GM23338 (cell line): ENCODE measurements at regions not wholly inside any gene's neighbourhood (a gene's known extent, or its start where the extent isn't known, plus 50 kb on each side); places are given as distances from the start of the nearest gene placed in this dataset.

Experiments used
- ATAC-seq: fragments of 200-7000 bp; cut with Tn5 transposase; 3 replicates; pipeline ENCODE4 v1.9.1; 2020
- DNase-seq: peaks from one replicate; pipeline ENCODE4 v3.0.0-alpha.2; 2015; ENCODE audit warnings: low spot score
- H2AFZ ChIP-seq: fragments of 200-600 bp; sonication (generic); 2 replicates; pipeline ENCODE4 v1.8.0; 2016; ENCODE audit warnings: antibody characterized with exemption, mild to moderate bottlenecking, moderate library complexity
- H3F3A ChIP-seq: fragments of 200-600 bp; sonication (generic); replicated peaks from 2 replicates; pipeline ENCODE4 v1.8.0; 2017; ENCODE audit warnings: antibody characterized with exemption, mixed run types, low read depth
- H3K27ac ChIP-seq: fragments of 200-600 bp; sonication (generic); 2 replicates; pipeline ENCODE4 v1.6.1; 2016; ENCODE audit warnings: low read depth
- H3K27me3 ChIP-seq: fragments of 200-600 bp; sonication (generic); 2 replicates; pipeline ENCODE4 v1.8.0; 2016; ENCODE audit warnings: mild to moderate bottlenecking, mixed run types, moderate library complexity; ENCODE audit not compliant: insufficient read depth
- H3K36me3 ChIP-seq: fragments of 200-600 bp; sonication (generic); 2 replicates; pipeline ENCODE4 v1.8.0; 2016; ENCODE audit warnings: mild to moderate bottlenecking; ENCODE audit not compliant: insufficient read depth
- H3K4me1 ChIP-seq: fragments of 200-600 bp; sonication (generic); 2 replicates; pipeline ENCODE4 v1.8.0; 2016; ENCODE audit warnings: mild to moderate bottlenecking, moderate library complexity; ENCODE audit not compliant: insufficient read depth
- H3K4me2 ChIP-seq: fragments of 200-600 bp; sonication (generic); 2 replicates; pipeline ENCODE4 v1.7.1; 2017; ENCODE audit warnings: mixed run types
- H3K4me3 ChIP-seq: fragments of 200-600 bp; sonication (generic); 2 replicates; pipeline ENCODE4 v1.6.1; 2016; ENCODE audit warnings: mixed run types
- H3K79me2 ChIP-seq: fragments of 200-600 bp; sonication (generic); replicated peaks from 2 replicates; pipeline ENCODE4 v1.8.0; 2017; ENCODE audit warnings: mild to moderate bottlenecking; ENCODE audit not compliant: insufficient read depth
- H3K9me2 ChIP-seq: fragments of 200-600 bp; sonication (generic); 2 replicates; pipeline ENCODE4 v1.8.0; 2017; ENCODE audit not compliant: insufficient read depth
- H4K20me1 ChIP-seq: fragments of 200-600 bp; sonication (generic); replicated peaks from 2 replicates; pipeline ENCODE4 v1.8.0; 2017; ENCODE audit warnings: mild to moderate bottlenecking; ENCODE audit not compliant: insufficient read depth
- H3K27ac Mint-ChIP-seq: 2 replicates; pipeline ENCODE4 v1.8.0; 2020; ENCODE audit warnings: inconsistent platforms, mild to moderate bottlenecking, moderate library complexity, mixed read lengths
- H3K27me3 Mint-ChIP-seq: 3 replicates; pipeline ENCODE4 v1.8.0; 2022; ENCODE audit warnings: low read depth, mild to moderate bottlenecking, moderate library complexity, mixed read lengths, inconsistent platforms; ENCODE audit not compliant: insufficient read depth, poor library complexity
- H3K36me3 Mint-ChIP-seq: 3 replicates; pipeline ENCODE4 v1.8.0; 2021; ENCODE audit warnings: low read depth, mild to moderate bottlenecking, inconsistent platforms, moderate library complexity, mixed read lengths
- H3K4me1 Mint-ChIP-seq: 3 replicates; pipeline ENCODE4 v1.8.0; 2020; ENCODE audit warnings: mild to moderate bottlenecking, inconsistent platforms, mixed read lengths
- H3K4me3 Mint-ChIP-seq: 3 replicates; pipeline ENCODE4 v1.8.0; 2021; ENCODE audit warnings: moderate library complexity, mild to moderate bottlenecking, inconsistent platforms, mixed read lengths
- H3K9me3 Mint-ChIP-seq: 3 replicates; pipeline ENCODE4 v1.8.0; 2020; ENCODE audit warnings: moderate library complexity, mild to moderate bottlenecking, inconsistent platforms, mixed read lengths
- CREB1 ChIP-seq: fragments of 250-450 bp; sonication (Bioruptor Pico); IDR thresholded peaks from 2 replicates; pipeline ENCODE4 v1.5.0; 2020; ENCODE audit warnings: low read depth, mild to moderate bottlenecking, moderate library complexity
- EZH2 ChIP-seq: fragments of 200-600 bp; sonication (generic); IDR thresholded peaks from one replicate; pipeline ENCODE4 v1.8.0; 2017; ENCODE audit warnings: antibody characterized with exemption, mild to moderate bottlenecking, low read depth; ENCODE audit not compliant: unreplicated experiment
- EZH2phosphoT487 ChIP-seq: fragments of 200-600 bp; sonication (generic); IDR thresholded peaks from one replicate; pipeline ENCODE4 v1.8.1; 2018; ENCODE audit warnings: antibody characterized with exemption; ENCODE audit not compliant: unreplicated experiment
- JUNB ChIP-seq: IDR thresholded peaks from one replicate; pipeline ENCODE4 v1.6.1; 2016; ENCODE audit warnings: antibody characterized with exemption; ENCODE audit not compliant: unreplicated experiment
- NANOG ChIP-seq: IDR thresholded peaks from 2 replicates; pipeline ENCODE4 v1.6.1; 2016; ENCODE audit warnings: antibody characterized with exemption, borderline replicate concordance
- POLR2AphosphoS5 ChIP-seq: IDR thresholded peaks from 2 replicates; pipeline ENCODE4 v1.6.1; 2016; ENCODE audit warnings: antibody characterized with exemption, low read depth
- REST ChIP-seq: IDR thresholded peaks from one replicate; pipeline ENCODE4 v1.6.1; 2018; ENCODE audit warnings: antibody characterized with exemption; ENCODE audit not compliant: unreplicated experiment
- STAT1 ChIP-seq: IDR thresholded peaks from one replicate; pipeline ENCODE4 v1.6.1; 2016; ENCODE audit warnings: antibody characterized with exemption; ENCODE audit not compliant: unreplicated experiment
- ZNF114 ChIP-seq: fragments of 250-450 bp; sonication (Bioruptor Pico); IDR thresholded peaks from 2 replicates; pipeline ENCODE4 v1.5.0; 2020; ENCODE audit warnings: mild to moderate bottlenecking, moderate library complexity
- ZNF331 ChIP-seq: fragments of 250-450 bp; sonication (Bioruptor Pico); IDR thresholded peaks from 2 replicates; pipeline ENCODE4 v1.5.0; 2020; ENCODE audit warnings: low read depth, mild to moderate bottlenecking, moderate library complexity
- TF ChIP-seq, protein P1 (sequence below): fragments of 250-450 bp; sonication (Bioruptor Pico); IDR thresholded peaks from 2 replicates; pipeline ENCODE4 v1.5.0; 2020; ENCODE audit warnings: mild to moderate bottlenecking, moderate library complexity
- TF ChIP-seq, protein P2 (sequence below): IDR thresholded peaks from 2 replicates; pipeline ENCODE4 v1.6.1; 2016; ENCODE audit warnings: antibody characterized with exemption
- TF ChIP-seq, protein P3 (sequence below), 2 experiments: fragments of 200-600 bp in 1 of 2; sonication (generic) in 1 of 2; conservative IDR thresholded peaks; 2 replicates each; pipeline versions ENCODE4 v1.5.1 to v1.6.1; 2016 to 2017; ENCODE audit warnings: antibody characterized with exemption in 2 of 2, low read depth in 2 of 2, mild to moderate bottlenecking in 2 of 2, moderate library complexity in 1 of 2

- Mint-ChIP-seq H3K9me3 (no peaks in the 10 kb centered on the region), H3K27ac (no peak overlapping the region), H3K27me3 (peaks cover 6% of the 10 kb centered on the region), H3K36me3 (no peaks in the 10 kb centered on the region), H3K4me3 (no peak overlapping the region), H3K4me1 (peaks cover 7% of the 10 kb centered on the region)
- Histone ChIP-seq H3K9me2 (no peaks in the 10 kb centered on the region), H3K4me3 (no peak overlapping the region), H3K79me2 (no peaks in the 10 kb centered on the region), H2AFZ (no peak overlapping the region), H3K27ac (no peak overlapping the region), H3K27me3 (no peaks in the 10 kb centered on the region), H3K4me1 (peaks cover 4% of the 10 kb centered on the region; the same call in 1 of the 2 replicates), H4K20me1 (no peaks in the 10 kb centered on the region), H3F3A (no peaks in the 10 kb centered on the region), H3K4me2 (no peak overlapping the region), H3K36me3 (no peaks in the 10 kb centered on the region)
- ATAC-seq, result no peak
- no peak for DNase-seq
- no peak for TF ChIP-seq POLR2AphosphoS5
- TF ChIP-seq, protein P1, sequence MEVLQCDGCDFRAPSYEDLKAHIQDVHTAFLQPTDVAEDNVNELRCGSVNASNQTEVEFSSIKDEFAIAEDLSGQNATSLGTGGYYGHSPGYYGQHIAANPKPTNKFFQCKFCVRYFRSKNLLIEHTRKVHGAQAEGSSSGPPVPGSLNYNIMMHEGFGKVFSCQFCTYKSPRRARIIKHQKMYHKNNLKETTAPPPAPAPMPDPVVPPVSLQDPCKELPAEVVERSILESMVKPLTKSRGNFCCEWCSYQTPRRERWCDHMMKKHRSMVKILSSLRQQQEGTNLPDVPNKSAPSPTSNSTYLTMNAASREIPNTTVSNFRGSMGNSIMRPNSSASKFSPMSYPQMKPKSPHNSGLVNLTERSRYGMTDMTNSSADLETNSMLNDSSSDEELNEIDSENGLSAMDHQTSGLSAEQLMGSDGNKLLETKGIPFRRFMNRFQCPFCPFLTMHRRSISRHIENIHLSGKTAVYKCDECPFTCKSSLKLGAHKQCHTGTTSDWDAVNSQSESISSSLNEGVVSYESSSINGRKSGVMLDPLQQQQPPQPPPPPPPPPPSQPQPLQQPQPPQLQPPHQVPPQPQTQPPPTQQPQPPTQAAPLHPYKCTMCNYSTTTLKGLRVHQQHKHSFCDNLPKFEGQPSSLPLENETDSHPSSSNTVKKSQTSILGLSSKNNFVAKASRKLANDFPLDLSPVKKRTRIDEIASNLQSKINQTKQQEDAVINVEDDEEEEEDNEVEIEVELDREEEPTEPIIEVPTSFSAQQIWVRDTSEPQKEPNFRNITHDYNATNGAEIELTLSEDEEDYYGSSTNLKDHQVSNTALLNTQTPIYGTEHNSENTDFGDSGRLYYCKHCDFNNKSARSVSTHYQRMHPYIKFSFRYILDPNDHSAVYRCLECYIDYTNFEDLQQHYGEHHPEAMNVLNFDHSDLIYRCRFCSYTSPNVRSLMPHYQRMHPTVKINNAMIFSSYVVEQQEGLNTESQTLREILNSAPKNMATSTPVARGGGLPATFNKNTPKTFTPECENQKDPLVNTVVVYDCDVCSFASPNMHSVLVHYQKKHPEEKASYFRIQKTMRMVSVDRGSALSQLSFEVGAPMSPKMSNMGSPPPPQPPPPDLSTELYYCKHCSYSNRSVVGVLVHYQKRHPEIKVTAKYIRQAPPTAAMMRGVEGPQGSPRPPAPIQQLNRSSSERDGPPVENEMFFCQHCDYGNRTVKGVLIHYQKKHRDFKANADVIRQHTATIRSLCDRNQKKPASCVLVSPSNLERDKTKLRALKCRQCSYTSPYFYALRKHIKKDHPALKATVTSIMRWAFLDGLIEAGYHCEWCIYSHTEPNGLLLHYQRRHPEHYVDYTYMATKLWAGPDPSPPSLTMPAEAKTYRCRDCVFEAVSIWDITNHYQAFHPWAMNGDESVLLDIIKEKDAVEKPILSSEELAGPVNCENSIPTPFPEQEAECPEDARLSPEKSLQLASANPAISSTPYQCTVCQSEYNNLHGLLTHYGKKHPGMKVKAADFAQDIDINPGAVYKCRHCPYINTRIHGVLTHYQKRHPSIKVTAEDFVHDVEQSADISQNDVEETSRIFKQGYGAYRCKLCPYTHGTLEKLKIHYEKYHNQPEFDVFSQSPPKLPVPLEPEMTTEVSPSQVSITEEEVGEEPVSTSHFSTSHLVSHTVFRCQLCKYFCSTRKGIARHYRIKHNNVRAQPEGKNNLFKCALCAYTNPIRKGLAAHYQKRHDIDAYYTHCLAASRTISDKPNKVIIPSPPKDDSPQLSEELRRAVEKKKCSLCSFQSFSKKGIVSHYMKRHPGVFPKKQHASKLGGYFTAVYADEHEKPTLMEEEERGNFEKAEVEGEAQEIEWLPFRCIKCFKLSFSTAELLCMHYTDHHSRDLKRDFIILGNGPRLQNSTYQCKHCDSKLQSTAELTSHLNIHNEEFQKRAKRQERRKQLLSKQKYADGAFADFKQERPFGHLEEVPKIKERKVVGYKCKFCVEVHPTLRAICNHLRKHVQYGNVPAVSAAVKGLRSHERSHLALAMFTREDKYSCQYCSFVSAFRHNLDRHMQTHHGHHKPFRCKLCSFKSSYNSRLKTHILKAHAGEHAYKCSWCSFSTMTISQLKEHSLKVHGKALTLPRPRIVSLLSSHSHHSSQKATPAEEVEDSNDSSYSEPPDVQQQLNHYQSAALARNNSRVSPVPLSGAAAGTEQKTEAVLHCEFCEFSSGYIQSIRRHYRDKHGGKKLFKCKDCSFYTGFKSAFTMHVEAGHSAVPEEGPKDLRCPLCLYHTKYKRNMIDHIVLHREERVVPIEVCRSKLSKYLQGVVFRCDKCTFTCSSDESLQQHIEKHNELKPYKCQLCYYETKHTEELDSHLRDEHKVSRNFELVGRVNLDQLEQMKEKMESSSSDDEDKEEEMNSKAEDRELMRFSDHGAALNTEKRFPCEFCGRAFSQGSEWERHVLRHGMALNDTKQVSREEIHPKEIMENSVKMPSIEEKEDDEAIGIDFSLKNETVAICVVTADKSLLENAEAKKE (CRISPR knock-in tag), result no peak
- TF ChIP-seq ZNF331 (CRISPR knock-in tag), result no peak
- TF ChIP-seq, protein P2, sequence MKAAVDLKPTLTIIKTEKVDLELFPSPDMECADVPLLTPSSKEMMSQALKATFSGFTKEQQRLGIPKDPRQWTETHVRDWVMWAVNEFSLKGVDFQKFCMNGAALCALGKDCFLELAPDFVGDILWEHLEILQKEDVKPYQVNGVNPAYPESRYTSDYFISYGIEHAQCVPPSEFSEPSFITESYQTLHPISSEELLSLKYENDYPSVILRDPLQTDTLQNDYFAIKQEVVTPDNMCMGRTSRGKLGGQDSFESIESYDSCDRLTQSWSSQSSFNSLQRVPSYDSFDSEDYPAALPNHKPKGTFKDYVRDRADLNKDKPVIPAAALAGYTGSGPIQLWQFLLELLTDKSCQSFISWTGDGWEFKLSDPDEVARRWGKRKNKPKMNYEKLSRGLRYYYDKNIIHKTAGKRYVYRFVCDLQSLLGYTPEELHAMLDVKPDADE, result no peak
- no peak for TF ChIP-seq STAT1
- TF ChIP-seq EZH2phosphoT487, result no peak
- no peak for TF ChIP-seq REST
- TF ChIP-seq CREB1 (CRISPR knock-in tag), result no peak
- TF ChIP-seq EZH2, result no peak
- no peak for TF ChIP-seq NANOG
- TF ChIP-seq JUNB, result no peak
- TF ChIP-seq ZNF114 (CRISPR knock-in tag), result no peak
- TF ChIP-seq, protein P3, sequence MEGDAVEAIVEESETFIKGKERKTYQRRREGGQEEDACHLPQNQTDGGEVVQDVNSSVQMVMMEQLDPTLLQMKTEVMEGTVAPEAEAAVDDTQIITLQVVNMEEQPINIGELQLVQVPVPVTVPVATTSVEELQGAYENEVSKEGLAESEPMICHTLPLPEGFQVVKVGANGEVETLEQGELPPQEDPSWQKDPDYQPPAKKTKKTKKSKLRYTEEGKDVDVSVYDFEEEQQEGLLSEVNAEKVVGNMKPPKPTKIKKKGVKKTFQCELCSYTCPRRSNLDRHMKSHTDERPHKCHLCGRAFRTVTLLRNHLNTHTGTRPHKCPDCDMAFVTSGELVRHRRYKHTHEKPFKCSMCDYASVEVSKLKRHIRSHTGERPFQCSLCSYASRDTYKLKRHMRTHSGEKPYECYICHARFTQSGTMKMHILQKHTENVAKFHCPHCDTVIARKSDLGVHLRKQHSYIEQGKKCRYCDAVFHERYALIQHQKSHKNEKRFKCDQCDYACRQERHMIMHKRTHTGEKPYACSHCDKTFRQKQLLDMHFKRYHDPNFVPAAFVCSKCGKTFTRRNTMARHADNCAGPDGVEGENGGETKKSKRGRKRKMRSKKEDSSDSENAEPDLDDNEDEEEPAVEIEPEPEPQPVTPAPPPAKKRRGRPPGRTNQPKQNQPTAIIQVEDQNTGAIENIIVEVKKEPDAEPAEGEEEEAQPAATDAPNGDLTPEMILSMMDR (conservative IDR thresholded peaks at IDR 0.05; ENCODE audit: low read depth in 2 of 2), result no peak
Measured at GRCh38 chr17:33404070-33404819, 111.2 kb upstream of the ASIC2 start.
